ENCODE measurements at regions not wholly inside any gene's neighbourhood (a gene's known extent, or its start where the extent isn't known, plus 50 kb on each side); places are given as distances from the start of the nearest gene placed in this dataset.

- TF ChIP-seq CTCF (IDR thresholded peaks at IDR 0.05; ENCODE audit: borderline replicate concordance, control extremely low read depth, extremely low read depth, insufficient read depth, missing control alignments) = no peak
- in situ Hi-C loops (cut with MboI; ENCODE audit: low sequenced_read_pairs, unreplicated experiment) = no loop called here
- no peak for DNase-seq (ENCODE audit: low spot score)
Measured at GRCh38 chr2:18083806-18084205, 205.3 kb downstream of the KCNS3 start.

- no peak for DNase-seq (ENCODE audit: low spot score)
- TF ChIP-seq CTCF (IDR thresholded peaks at IDR 0.05; ENCODE audit: borderline replicate concordance, control extremely low read depth, extremely low read depth, insufficient read depth, missing control alignments) = no peak
- in situ Hi-C loops (cut with MboI; ENCODE audit: low sequenced_read_pairs, unreplicated experiment) = no loop called here
Measured at GRCh38 chr2:18078216-18078615, 199.7 kb downstream of the KCNS3 start.

- no peak for TF ChIP-seq CTCF (IDR thresholded peaks at IDR 0.05; ENCODE audit: borderline replicate concordance, control extremely low read depth, extremely low read depth, insufficient read depth, missing control alignments)
- DNase-seq (ENCODE audit: low spot score) = no peak
- in situ Hi-C loops (cut with MboI; ENCODE audit: low sequenced_read_pairs, unreplicated experiment) = no loop called here
Measured at GRCh38 chr2:18077704-18078103, 199.2 kb downstream of the KCNS3 start.

- DNase-seq (ENCODE audit: low spot score) = no peak
- TF ChIP-seq CTCF (IDR thresholded peaks at IDR 0.05; ENCODE audit: borderline replicate concordance, control extremely low read depth, extremely low read depth, insufficient read depth, missing control alignments) = no peak
- in situ Hi-C loops (cut with MboI; ENCODE audit: low sequenced_read_pairs, unreplicated experiment) = no loop called here
Measured at GRCh38 chr2:18077231-18077630, 198.8 kb downstream of the KCNS3 start.

- in situ Hi-C loops (cut with MboI; ENCODE audit: low sequenced_read_pairs, unreplicated experiment) = no loop called here
- no peak for TF ChIP-seq CTCF (IDR thresholded peaks at IDR 0.05; ENCODE audit: borderline replicate concordance, control extremely low read depth, extremely low read depth, insufficient read depth, missing control alignments)
- no peak for DNase-seq (ENCODE audit: low spot score)
Measured at GRCh38 chr2:18074476-18074875, 196.0 kb downstream of the KCNS3 start.

- DNase-seq (ENCODE audit: low spot score) = no peak
- TF ChIP-seq CTCF (IDR thresholded peaks at IDR 0.05; ENCODE audit: borderline replicate concordance, control extremely low read depth, extremely low read depth, insufficient read depth, missing control alignments) = no peak
- in situ Hi-C loops (cut with MboI; ENCODE audit: low sequenced_read_pairs, unreplicated experiment) = no loop called here
Measured at GRCh38 chr2:18073601-18074000, 195.1 kb downstream of the KCNS3 start.

Data from GM13976 (cell line).